ENCODE measurements at regions not wholly inside any gene's neighbourhood (a gene's known extent, or its start where the extent isn't known, plus 50 kb on each side); places are given as distances from the start of the nearest gene placed in this dataset.
A peak's percentile ranks its signal among the peaks of the same experiment; 100 is the strongest.

DNA sequence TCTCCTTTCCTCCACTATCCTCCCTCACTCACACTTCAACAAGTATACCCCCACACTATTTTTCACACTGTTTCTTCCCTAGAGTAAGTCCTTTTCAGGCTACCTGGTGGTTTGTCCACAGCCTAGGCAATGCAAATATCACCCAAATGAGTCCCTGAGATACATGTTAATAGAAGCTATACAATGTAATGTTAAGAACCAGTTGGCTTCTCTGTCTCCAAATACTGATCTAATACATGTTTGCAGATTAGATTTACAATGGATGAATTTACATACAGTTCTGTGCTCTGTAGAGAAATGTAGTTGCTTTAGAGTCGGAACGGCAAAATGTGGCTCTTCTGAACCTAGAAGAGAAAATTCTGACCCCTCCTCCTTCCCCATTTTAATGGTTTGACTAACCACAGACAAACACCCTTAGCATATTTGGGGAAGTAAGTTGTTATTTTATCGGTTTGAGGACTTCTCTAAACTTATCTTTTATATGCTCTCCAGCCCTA lies 63.6 kb upstream of the MBNL1 start:
- Histone ChIP-seq H3K4me2 (peak overlapping the region; percentile 85), H3K9ac (peak overlapping the region; percentile 72), H3K4me1 (ENCODE audit: low read depth, poor library complexity, severe bottlenecking) (peaks cover 54% of the 10 kb centered on the region), H3K79me2 (ENCODE audit: insufficient read depth, low read depth) (peaks cover 67% of the 10 kb centered on the region), H3K27me3 (ENCODE audit: insufficient read depth, low read depth) (no peaks in the 10 kb centered on the region), H3K36me3 (ENCODE audit: insufficient read depth) (no peaks in the 10 kb centered on the region), H3K4me3 (IDR thresholded peaks at IDR 0.05; ENCODE audit: insufficient read depth, low read depth, low read length) (peak overlapping the region; percentile 61), H3K27ac (peak overlapping the region; percentile 87), H4K20me1 (ENCODE audit: insufficient read depth) (no peaks in the 10 kb centered on the region), H2AFZ (ENCODE audit: low read depth) (peak overlapping the region; percentile 56)
- TF ChIP-seq, protein P1, sequence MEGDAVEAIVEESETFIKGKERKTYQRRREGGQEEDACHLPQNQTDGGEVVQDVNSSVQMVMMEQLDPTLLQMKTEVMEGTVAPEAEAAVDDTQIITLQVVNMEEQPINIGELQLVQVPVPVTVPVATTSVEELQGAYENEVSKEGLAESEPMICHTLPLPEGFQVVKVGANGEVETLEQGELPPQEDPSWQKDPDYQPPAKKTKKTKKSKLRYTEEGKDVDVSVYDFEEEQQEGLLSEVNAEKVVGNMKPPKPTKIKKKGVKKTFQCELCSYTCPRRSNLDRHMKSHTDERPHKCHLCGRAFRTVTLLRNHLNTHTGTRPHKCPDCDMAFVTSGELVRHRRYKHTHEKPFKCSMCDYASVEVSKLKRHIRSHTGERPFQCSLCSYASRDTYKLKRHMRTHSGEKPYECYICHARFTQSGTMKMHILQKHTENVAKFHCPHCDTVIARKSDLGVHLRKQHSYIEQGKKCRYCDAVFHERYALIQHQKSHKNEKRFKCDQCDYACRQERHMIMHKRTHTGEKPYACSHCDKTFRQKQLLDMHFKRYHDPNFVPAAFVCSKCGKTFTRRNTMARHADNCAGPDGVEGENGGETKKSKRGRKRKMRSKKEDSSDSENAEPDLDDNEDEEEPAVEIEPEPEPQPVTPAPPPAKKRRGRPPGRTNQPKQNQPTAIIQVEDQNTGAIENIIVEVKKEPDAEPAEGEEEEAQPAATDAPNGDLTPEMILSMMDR (conservative IDR thresholded peaks at IDR 0.05; ENCODE audit: low read depth, low read length), result no peak

DNA sequence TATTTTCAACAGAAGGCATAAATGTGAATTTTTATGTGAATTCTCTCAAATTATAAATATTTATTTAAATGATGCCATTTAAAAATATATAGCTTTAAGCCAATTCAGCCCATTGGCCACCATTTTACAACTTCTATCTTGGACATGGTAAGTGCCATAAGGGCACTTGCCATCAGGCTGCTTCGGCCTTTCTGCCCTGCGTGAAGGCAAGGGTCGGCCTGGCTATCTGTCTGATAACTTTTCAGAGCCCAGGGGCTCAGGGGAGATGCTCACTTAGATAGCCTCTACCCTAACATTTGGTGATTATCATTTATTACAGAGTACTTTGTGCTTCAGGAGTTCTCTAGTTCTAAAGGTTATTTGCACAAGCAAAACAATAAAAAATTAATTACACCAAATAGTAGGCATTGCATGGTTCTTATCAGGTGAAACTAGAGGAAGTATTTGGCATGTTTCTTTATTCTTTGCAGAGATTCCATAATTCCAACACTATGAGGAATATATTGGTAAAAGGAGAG lies 62.4 kb upstream of the MBNL1 start:
- Histone ChIP-seq H3K27ac (no peak overlapping the region; the same call in 1 of the 2 replicates), H3K27me3 (ENCODE audit: insufficient read depth, low read depth) (no peaks in the 10 kb centered on the region), H2AFZ (ENCODE audit: low read depth) (no peak overlapping the region), H3K4me1 (ENCODE audit: low read depth, poor library complexity, severe bottlenecking) (peaks cover 48% of the 10 kb centered on the region), H3K36me3 (ENCODE audit: insufficient read depth) (no peaks in the 10 kb centered on the region), H3K4me2 (peak overlapping the region; percentile 85), H4K20me1 (ENCODE audit: insufficient read depth) (no peaks in the 10 kb centered on the region), H3K9ac (no peak overlapping the region), H3K79me2 (ENCODE audit: insufficient read depth, low read depth) (peaks cover 55% of the 10 kb centered on the region), H3K4me3 (IDR thresholded peaks at IDR 0.05; ENCODE audit: insufficient read depth, low read depth, low read length) (peak overlapping the region; percentile 3)
- TF ChIP-seq, protein P1 (conservative IDR thresholded peaks at IDR 0.05; ENCODE audit: low read depth, low read length), result no peak

DNA sequence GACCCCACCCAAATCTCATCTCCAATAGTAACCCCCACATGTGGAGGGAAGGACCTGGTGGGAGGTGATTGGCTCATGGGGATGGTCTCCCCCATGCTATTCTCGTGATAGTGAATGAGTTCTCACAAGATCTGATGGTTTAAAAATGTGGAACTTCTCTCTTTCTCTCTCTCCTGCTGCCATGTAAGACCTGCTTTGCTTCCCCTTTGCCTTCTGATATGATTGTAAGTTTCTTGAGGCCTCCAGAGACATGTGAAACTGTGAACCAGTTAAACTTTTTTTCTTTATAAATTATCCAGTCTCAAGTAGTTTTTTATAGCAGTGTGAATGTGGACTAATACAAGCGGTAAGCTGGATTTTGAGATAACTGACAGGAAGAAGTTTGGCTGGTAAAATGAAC lies 60.3 kb upstream of the MBNL1 start:
- H3K27ac ChIP-seq, result no peak overlapping the region
- no peak overlapping the region for H3K9ac ChIP-seq
- H3K4me1 ChIP-seq (ENCODE audit: low read depth, poor library complexity, severe bottlenecking), result peaks cover 29% of the 10 kb centered on the region
- no peaks in the 10 kb centered on the region for H3K27me3 ChIP-seq (ENCODE audit: insufficient read depth, low read depth)
- no peak overlapping the region for H3K4me2 ChIP-seq
- no peaks in the 10 kb centered on the region for H3K36me3 ChIP-seq (ENCODE audit: insufficient read depth)
- peaks cover 34% of the 10 kb centered on the region for H3K79me2 ChIP-seq (ENCODE audit: insufficient read depth, low read depth)
- no peak overlapping the region for H2AFZ ChIP-seq (ENCODE audit: low read depth)
- H4K20me1 ChIP-seq (ENCODE audit: insufficient read depth), result no peaks in the 10 kb centered on the region
- TF ChIP-seq, protein P1 (conservative IDR thresholded peaks at IDR 0.05; ENCODE audit: low read depth, low read length), result no peak
- H3K4me3 ChIP-seq (IDR thresholded peaks at IDR 0.05; ENCODE audit: insufficient read depth, low read depth, low read length), result no peak overlapping the region

DNA sequence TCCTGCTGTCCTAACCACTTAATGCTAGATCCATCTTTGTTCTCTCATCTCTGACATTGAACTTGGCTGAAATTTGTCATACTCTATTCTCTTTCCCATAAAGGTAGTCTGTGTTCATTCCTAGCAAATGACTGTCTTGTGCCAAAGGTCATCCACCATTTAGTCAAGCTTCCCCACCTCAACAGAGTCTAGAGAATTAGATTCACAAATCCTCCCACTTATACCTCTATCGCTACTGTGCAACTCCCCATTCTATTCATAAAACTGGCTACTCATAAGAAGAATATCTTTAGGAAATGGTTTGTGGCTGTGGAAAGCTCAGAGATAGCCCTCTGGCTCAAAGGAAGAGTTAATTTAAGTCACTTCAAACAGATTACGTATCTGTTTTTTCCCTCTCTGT lies 59.7 kb upstream of the MBNL1 start:
- Histone ChIP-seq H3K4me3 (IDR thresholded peaks at IDR 0.05; ENCODE audit: insufficient read depth, low read depth, low read length) (no peak overlapping the region), H3K79me2 (ENCODE audit: insufficient read depth, low read depth) (peaks cover 27% of the 10 kb centered on the region), H3K27ac (no peak overlapping the region), H3K9ac (no peak overlapping the region), H3K27me3 (ENCODE audit: insufficient read depth, low read depth) (no peaks in the 10 kb centered on the region), H3K36me3 (ENCODE audit: insufficient read depth) (no peaks in the 10 kb centered on the region), H3K4me1 (ENCODE audit: low read depth, poor library complexity, severe bottlenecking) (peaks cover 24% of the 10 kb centered on the region), H2AFZ (ENCODE audit: low read depth) (no peak overlapping the region), H4K20me1 (ENCODE audit: insufficient read depth) (no peaks in the 10 kb centered on the region), H3K4me2 (no peak overlapping the region)
- TF ChIP-seq, protein P1 (conservative IDR thresholded peaks at IDR 0.05; ENCODE audit: low read depth, low read length), result no peak

Measured in KMS-11 (cell line).